ENCODE measurements at regions not wholly inside any gene's neighbourhood (a gene's known extent, or its start where the extent isn't known, plus 50 kb on each side); places are given as distances from the start of the nearest gene placed in this dataset.

GRCh38 chr14:22419620-22420019 lies 169.4 kb downstream of the DAD1 start:
- H3K4me1 Mint-ChIP-seq (ENCODE audit: low read depth), result no peaks in the 10 kb centered on the region
- no peaks in the 10 kb centered on the region for H3K36me3 Mint-ChIP-seq
- H3K27ac Mint-ChIP-seq, result no peak overlapping the region
- intact Hi-C loops (cut with micrococcal nuclease), result no loop called here
- POLR2A ChIA-PET, result no interaction called here
- no peak for DNase-seq
- H3K4me3 Mint-ChIP-seq, result no peak overlapping the region
- CTCF ChIA-PET, result no interaction called here
- H3K27me3 Mint-ChIP-seq, result no peaks in the 10 kb centered on the region
- no peaks in the 10 kb centered on the region for H3K9me3 Mint-ChIP-seq

- H3K4me3 Mint-ChIP-seq, result no peak overlapping the region
- ChIA-PET POLR2A (no interaction called here), CTCF (no interaction called here)
- no peaks in the 10 kb centered on the region for H3K27me3 Mint-ChIP-seq
- no peak for DNase-seq
- intact Hi-C loops (cut with micrococcal nuclease), result no loop called here
- no peak overlapping the region for H3K27ac Mint-ChIP-seq
- no peaks in the 10 kb centered on the region for H3K9me3 Mint-ChIP-seq
- H3K4me1 Mint-ChIP-seq (ENCODE audit: low read depth), result no peaks in the 10 kb centered on the region
- no peaks in the 10 kb centered on the region for H3K36me3 Mint-ChIP-seq
Observed at GRCh38 chr14:22418631-22419030, 170.4 kb downstream of the DAD1 start.

GRCh38 chr14:22417914-22418313 lies 171.1 kb downstream of the DAD1 start:
- Mint-ChIP-seq H3K27ac (no peak overlapping the region), H3K36me3 (no peaks in the 10 kb centered on the region), H3K9me3 (no peaks in the 10 kb centered on the region), H3K4me3 (no peak overlapping the region), H3K4me1 (ENCODE audit: low read depth) (no peaks in the 10 kb centered on the region), H3K27me3 (no peaks in the 10 kb centered on the region)
- DNase-seq, result no peak
- ChIA-PET CTCF (no interaction called here), POLR2A (no interaction called here)
- intact Hi-C loops (cut with micrococcal nuclease), result no loop called here

GRCh38 chr14:22416193-22416592 lies 172.8 kb downstream of the DAD1 start:
- no peaks in the 10 kb centered on the region for H3K4me1 Mint-ChIP-seq (ENCODE audit: low read depth)
- no peaks in the 10 kb centered on the region for H3K36me3 Mint-ChIP-seq
- H3K27me3 Mint-ChIP-seq, result no peaks in the 10 kb centered on the region
- intact Hi-C loops (cut with micrococcal nuclease), result no loop called here
- ChIA-PET POLR2A (no interaction called here), CTCF (no interaction called here)
- no peak overlapping the region for H3K4me3 Mint-ChIP-seq
- H3K9me3 Mint-ChIP-seq, result no peaks in the 10 kb centered on the region
- no peak for DNase-seq
- no peak overlapping the region for H3K27ac Mint-ChIP-seq

- no peaks in the 10 kb centered on the region for H3K9me3 Mint-ChIP-seq
- H3K27me3 Mint-ChIP-seq, result no peaks in the 10 kb centered on the region
- no peaks in the 10 kb centered on the region for H3K36me3 Mint-ChIP-seq
- H3K4me1 Mint-ChIP-seq (ENCODE audit: low read depth), result no peaks in the 10 kb centered on the region
- H3K4me3 Mint-ChIP-seq, result no peak overlapping the region
- intact Hi-C loops (cut with micrococcal nuclease), result no loop called here
- no peak overlapping the region for H3K27ac Mint-ChIP-seq
- CTCF ChIA-PET, result no interaction called here
- no peak for DNase-seq
- POLR2A ChIA-PET, result no interaction called here
Observed at GRCh38 chr14:22415605-22415959, 173.4 kb downstream of the DAD1 start.

- no peaks in the 10 kb centered on the region for H3K36me3 Mint-ChIP-seq
- intact Hi-C loops (cut with micrococcal nuclease), result no loop called here
- no peaks in the 10 kb centered on the region for H3K27me3 Mint-ChIP-seq
- H3K4me3 Mint-ChIP-seq, result no peak overlapping the region
- DNase-seq, result no peak
- no peaks in the 10 kb centered on the region for H3K9me3 Mint-ChIP-seq
- no peak overlapping the region for H3K27ac Mint-ChIP-seq
- H3K4me1 Mint-ChIP-seq (ENCODE audit: low read depth), result no peaks in the 10 kb centered on the region
- CTCF ChIA-PET, result no interaction called here
- POLR2A ChIA-PET, result no interaction called here
Observed at GRCh38 chr14:22414876-22415604, 174.0 kb downstream of the DAD1 start.

DNA sequence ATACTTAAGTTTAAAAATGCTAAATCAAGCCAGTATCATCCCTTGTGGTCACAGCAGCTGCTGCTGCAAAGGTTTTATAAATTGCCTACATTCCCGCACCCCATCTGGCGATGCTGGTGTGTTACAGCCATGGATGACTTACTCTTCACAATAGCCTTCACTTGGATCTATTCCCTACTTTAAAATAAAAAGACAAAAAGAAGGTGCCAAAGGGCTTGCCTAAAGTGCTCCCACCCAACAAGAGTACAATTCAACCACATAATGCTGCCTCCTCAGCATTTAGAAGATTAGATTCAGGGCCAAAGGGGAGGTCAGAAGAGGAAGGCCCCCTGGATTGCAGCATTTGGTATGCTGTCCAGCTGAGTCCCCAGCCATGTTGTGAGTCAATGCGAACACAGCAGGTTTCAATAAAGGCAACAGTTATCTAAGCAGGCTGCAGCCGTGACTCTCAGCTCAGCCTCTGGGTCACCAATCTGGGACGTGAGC lies 176.1 kb downstream of the DAD1 start:
- Mint-ChIP-seq H3K4me1 (ENCODE audit: low read depth) (no peaks in the 10 kb centered on the region), H3K4me3 (no peak overlapping the region), H3K27me3 (no peaks in the 10 kb centered on the region), H3K27ac (no peak overlapping the region), H3K36me3 (no peaks in the 10 kb centered on the region), H3K9me3 (no peaks in the 10 kb centered on the region)
- DNase-seq, result no peak
- intact Hi-C loops (cut with micrococcal nuclease), result no loop called here
- ChIA-PET POLR2A (no interaction called here), CTCF (no interaction called here)

GRCh38 chr14:22411398-22412055 lies 177.5 kb downstream of the DAD1 start:
- intact Hi-C loops (cut with micrococcal nuclease), result no loop called here
- Mint-ChIP-seq H3K4me1 (ENCODE audit: low read depth) (no peaks in the 10 kb centered on the region), H3K27me3 (no peaks in the 10 kb centered on the region), H3K36me3 (no peaks in the 10 kb centered on the region), H3K27ac (no peak overlapping the region), H3K4me3 (no peak overlapping the region), H3K9me3 (no peaks in the 10 kb centered on the region)
- ChIA-PET POLR2A (no interaction called here), CTCF (no interaction called here)
- no peak for DNase-seq

DNA sequence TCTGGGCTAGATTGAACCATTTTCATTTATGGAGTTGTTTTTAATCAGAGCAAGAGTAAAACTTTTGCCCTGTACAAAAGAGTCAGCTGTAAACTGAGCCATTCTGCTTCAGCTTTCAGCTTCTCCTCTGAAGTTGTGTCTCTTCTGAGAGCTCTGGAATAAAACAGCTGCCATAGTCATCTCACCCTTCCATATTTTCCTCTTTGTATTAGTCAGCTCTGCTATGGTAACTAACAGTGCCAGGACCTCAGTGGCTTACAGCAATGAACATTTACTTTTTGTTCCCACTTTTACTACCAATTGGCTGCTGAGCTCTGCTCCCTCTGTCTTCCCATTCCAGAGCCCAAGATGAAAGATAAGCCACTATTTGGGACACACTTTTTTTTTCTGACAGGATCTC lies 178.5 kb downstream of the DAD1 start:
- no peak for DNase-seq
- Mint-ChIP-seq H3K9me3 (no peaks in the 10 kb centered on the region), H3K4me1 (ENCODE audit: low read depth) (no peaks in the 10 kb centered on the region), H3K36me3 (no peaks in the 10 kb centered on the region), H3K4me3 (no peak overlapping the region), H3K27me3 (no peaks in the 10 kb centered on the region), H3K27ac (no peak overlapping the region)
- POLR2A ChIA-PET, result no interaction called here
- intact Hi-C loops (cut with micrococcal nuclease), result no loop called here
- CTCF ChIA-PET, result no interaction called here

DNA sequence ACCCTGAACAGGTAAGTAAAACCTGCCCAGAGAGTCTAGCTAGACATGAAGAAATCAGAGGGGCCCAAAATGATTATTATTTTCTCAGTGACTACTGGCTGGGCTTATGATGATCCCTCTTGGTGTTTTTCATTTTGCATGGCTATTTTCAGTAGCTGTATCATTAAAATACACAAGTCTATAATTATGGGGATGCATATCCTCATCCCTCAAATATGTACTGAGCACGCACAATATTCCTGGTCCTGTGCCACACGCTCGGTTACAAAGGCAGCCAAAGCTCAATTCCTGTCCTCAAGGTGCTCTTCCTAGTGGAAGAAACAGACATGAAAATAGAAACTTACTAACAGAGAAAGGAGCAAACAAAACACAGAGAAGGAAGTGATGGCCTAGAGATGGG lies 180.0 kb downstream of the DAD1 start:
- Mint-ChIP-seq H3K4me1 (ENCODE audit: low read depth) (no peaks in the 10 kb centered on the region), H3K36me3 (no peaks in the 10 kb centered on the region), H3K4me3 (no peak overlapping the region), H3K27ac (no peak overlapping the region), H3K27me3 (no peaks in the 10 kb centered on the region), H3K9me3 (no peaks in the 10 kb centered on the region)
- ChIA-PET POLR2A (no interaction called here), CTCF (no interaction called here)
- DNase-seq, result no peak
- intact Hi-C loops (cut with micrococcal nuclease), result no loop called here

- Mint-ChIP-seq H3K27ac (no peak overlapping the region), H3K36me3 (no peaks in the 10 kb centered on the region), H3K9me3 (no peaks in the 10 kb centered on the region), H3K4me1 (ENCODE audit: low read depth) (no peaks in the 10 kb centered on the region), H3K4me3 (no peak overlapping the region), H3K27me3 (no peaks in the 10 kb centered on the region)
- intact Hi-C loops (cut with micrococcal nuclease), result no loop called here
- ChIA-PET CTCF (no interaction called here), POLR2A (no interaction called here)
- no peak for DNase-seq
Observed at GRCh38 chr14:22408547-22408946, 180.5 kb downstream of the DAD1 start.

DNA sequence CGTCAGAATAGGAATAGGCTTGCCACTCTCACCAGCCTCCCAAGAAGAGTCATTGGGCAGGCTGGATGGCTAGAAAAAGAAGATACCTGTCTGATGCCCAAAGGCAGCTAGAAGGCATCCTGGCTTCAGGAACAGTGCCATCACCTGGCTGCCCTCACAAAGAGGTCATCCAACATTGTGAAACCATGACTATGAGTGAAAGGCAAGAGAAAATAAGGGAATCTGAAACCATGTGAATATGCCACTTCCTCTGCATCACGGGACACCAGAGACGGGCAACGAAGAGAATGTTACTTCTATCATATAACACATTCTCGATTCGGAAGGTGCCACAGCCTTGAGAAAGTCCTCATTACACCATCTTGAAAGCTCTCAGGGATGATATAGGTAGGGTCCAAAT lies 182.0 kb downstream of the DAD1 start:
- no peak for DNase-seq
- intact Hi-C loops (cut with micrococcal nuclease), result no loop called here
- Mint-ChIP-seq H3K27me3 (no peaks in the 10 kb centered on the region), H3K27ac (no peak overlapping the region), H3K4me1 (ENCODE audit: low read depth) (no peaks in the 10 kb centered on the region), H3K36me3 (no peaks in the 10 kb centered on the region), H3K9me3 (no peaks in the 10 kb centered on the region), H3K4me3 (no peak overlapping the region)
- ChIA-PET CTCF (no interaction called here), POLR2A (no interaction called here)

GRCh38 chr14:22405201-22405600 lies 183.8 kb downstream of the DAD1 start:
- CTCF ChIA-PET, result no interaction called here
- H3K4me3 Mint-ChIP-seq, result no peak overlapping the region
- POLR2A ChIA-PET, result no interaction called here
- DNase-seq, result no peak
- intact Hi-C loops (cut with micrococcal nuclease), result no loop called here
- H3K27me3 Mint-ChIP-seq, result no peaks in the 10 kb centered on the region
- no peaks in the 10 kb centered on the region for H3K4me1 Mint-ChIP-seq (ENCODE audit: low read depth)
- no peaks in the 10 kb centered on the region for H3K9me3 Mint-ChIP-seq
- no peaks in the 10 kb centered on the region for H3K36me3 Mint-ChIP-seq
- no peak overlapping the region for H3K27ac Mint-ChIP-seq
